HG02885 (cell line): ENCODE measurements at regions not wholly inside any gene's neighbourhood (a gene's known extent, or its start where the extent isn't known, plus 50 kb on each side); places are given as distances from the start of the nearest gene placed in this dataset.
"Not testable (repeated sequence)": the region's sequence is repeated elsewhere in the genome, so short reads cannot be mapped to it uniquely, and the experiment has no call there.

Source experiments
- ATAC-seq: cut with Tn5 transposase; IDR thresholded peaks from one replicate; pipeline ENCODE4 v1.9.1; 2021; ENCODE audit warnings: mild to moderate bottlenecking; ENCODE audit not compliant: unreplicated experiment, poor library complexity

DNA sequence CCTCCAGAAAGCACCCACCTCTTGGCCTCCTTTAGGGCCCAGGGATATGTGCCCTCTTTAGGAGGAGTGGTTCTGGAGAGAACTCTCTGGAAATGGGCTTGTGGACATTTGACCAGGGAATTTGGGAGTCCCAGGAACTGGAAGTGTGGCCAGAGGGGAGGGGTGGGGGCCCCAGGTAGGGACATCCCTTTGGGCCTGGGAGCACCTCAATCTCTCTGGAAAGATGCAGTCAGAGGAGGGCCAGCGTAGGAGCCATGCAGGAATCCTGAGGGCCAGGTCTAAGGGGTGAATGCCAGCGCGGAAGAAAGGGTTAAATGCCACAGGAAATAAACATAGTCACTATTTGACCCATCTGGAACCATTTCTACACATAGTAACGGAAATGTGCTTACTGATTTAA is 50.3 kb upstream of the ITGA11 start:
- no peak for ATAC-seq

GRCh38 chr15:68483165-68483564 is 51.2 kb upstream of the ITGA11 start:
- ATAC-seq = no peak

DNA sequence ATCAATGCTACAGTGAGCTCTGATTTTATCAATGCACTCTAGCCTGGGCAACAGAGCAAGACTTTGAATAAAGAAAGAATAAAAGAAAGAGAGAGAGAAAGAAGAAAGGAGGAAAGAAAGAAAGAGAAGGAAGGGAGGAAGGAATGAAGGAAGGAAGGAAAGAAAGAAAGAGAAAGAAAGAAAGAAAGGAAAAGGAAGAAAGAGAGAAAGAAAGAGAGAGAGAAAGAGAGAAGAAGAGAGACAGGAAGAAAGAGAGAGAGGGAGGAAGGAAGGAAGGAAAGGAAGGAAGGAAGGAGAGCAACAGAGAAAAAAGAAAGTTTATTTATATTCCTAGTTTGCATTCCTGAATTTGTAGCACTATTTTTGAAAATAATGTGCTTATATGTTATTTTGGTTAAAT is 52.3 kb upstream of the ITGA11 start:
- ATAC-seq = no peak

DNA sequence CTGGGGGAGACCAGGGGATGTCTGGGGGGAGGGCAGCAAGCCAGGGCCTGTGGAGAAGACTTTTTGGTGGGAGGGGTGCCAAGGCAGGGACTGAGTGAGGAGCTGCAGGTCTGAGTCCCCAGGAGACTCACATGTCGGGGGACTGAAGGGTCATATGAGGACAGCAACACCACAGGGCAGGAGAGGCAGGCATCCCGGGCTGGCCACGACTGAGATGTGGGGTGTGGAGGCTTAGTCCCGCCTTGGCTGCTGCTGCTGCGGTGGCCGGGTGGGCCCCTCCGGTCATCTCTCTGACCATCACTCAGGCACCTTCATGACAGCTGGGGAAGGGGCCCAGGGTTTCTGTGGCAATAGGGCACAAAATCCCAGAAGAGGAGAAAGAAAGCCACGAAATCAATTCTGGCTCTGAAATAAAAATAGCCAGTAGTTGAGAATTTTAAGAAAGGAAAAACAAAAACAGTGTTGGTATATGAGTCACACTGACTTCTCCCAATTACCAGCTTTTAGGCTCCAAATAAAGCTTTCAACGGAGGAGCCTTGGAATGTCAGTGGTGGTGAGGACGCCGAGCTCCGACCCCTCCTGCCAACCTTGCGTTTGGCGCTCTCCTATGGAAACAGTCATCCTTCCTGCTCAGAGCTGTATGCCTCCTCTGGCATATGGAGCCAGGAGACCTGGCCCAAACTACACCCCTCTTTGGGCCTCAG is 52.9 kb upstream of the ITGA11 start:
- ATAC-seq = no peak

GRCh38 chr15:68485721-68486360 is 53.9 kb upstream of the ITGA11 start:
- ATAC-seq = no peak

DNA sequence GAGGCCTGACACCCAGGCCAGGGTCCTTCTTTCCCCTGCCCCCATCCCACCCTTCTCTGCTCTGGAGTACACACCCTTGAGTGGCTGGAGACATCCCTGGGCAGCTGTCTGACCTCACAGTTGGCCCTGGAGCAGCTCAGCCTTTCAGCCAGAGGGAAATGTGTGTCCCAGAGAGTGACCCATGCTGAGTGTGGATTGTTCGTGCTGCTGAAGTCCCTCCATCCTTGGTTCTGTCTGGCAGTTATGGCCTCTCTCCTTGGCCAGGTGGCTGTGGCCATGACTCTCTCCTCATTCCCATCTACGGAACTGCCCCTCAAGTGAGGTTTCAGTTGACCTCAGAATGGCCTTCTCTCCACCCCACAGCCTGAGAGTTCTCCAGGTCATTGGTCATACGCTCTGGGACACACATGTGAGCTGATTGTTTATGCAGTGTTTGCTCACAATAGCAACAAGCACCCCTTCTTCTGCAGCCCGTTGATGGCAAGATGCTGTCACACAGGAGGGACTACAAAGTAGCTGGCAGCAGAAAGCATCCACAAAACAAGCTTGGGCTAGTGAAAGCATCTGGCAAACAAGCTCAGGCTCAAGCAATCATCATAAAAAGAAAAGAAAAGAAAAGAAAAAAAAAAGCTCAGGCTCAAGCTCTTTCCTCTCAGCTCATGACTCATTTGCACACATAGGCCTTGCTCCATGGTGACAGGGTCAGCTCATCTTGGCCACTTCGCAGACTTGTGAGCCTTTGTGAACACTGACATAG is 55.3 kb upstream of the ITGA11 start:
- ATAC-seq = no peak

DNA sequence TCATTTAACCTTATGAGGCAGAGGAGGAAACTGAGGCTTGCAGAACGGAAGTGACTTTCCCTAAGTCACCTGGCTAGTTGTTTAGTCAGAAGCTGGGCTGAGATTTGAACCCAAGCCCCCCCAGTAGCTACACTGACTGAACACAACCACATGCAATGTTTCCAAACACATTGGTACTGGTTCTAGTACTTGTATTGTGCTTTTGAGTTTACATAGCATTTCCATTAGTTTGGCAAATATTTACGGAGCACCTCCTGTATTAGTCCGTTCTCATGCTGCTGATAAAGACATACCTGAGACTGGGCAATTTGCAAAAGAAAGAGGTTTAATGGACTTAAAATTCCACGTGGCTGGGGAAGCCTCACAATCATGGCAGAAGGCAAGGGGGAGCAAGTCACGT is 56.3 kb upstream of the ITGA11 start:
- ATAC-seq = no peak

- no peak for ATAC-seq
These were observed 57.0 kb upstream of the ITGA11 start for GRCh38 chr15:68488966-68489365.

DNA sequence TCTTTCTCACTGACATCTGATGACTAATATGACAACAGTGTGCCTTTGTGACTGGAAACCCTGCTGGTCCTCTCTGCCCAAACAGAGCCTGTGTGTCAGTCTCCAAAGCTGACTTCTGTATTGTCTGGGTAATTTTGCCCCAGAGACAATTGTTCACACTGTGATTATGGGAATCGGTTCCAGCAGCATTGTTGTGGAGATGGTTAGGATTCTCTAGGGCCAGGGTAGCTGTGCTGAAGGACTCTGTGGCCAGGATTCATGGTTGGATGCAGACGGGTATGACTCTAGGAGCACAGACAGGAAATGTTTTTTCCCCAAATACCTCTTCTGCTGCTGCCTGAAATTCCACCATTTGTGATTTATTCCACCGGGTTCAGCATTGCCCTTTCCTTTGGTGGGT is 57.5 kb upstream of the ITGA11 start:
- no peak for ATAC-seq

DNA sequence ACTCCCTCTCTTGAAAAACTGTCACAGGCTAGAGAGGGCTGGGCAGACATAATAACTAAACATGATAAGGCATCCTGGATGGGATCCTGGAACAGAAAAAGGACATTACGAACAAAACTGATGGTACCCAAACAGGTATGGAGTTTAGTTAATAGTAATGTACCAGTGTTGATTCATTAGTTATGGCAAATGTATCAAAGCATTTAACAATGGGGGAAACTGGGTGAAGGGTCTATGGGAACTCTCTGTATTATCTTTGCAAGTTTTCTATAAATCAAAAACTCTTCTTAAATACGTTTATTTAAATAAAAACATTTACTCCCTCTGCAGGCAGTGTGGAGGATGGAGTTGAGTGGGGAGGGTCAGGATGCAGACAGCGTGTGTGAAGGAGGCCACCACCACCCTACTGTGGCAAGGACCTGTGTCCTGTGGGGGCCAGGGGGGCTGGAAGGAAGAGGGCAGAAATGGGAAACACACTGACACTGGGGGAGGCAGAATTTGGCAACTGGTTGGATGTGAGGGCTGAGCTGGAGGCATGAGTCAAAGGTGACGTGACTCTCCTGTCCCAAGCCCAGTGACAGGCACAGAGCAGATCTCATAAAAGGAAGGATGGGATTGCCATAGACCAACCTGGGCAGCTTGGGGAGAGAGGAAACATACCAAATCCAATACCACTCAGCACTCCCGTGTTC is 59.6 kb upstream of the ITGA11 start:
- ATAC-seq = no peak

DNA sequence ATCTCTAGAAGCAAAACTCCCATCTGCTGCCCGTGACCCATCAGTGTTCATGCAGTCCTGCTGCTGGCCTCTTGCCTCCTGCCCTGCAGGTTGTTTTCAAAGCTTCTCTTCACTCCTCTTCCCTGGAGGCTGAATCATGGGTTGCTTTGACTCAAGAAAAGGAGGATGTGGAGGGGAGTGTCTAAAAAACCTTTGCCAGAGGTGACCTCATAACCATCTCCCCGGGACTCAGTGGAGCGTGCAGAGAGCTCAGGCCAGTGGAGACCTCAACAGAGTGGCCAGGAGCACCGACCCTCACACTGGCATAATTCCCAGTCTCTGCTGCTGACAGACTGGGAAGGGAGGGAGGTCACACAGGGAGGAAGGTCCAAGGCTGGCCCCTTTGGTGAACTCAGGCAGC is 60.9 kb upstream of the ITGA11 start:
- ATAC-seq = no peak

- ATAC-seq = no peak
These were observed 61.7 kb upstream of the ITGA11 start for GRCh38 chr15:68493629-68494028.

- no peak for ATAC-seq
These were observed 62.7 kb upstream of the ITGA11 start for GRCh38 chr15:68494573-68495110.

DNA sequence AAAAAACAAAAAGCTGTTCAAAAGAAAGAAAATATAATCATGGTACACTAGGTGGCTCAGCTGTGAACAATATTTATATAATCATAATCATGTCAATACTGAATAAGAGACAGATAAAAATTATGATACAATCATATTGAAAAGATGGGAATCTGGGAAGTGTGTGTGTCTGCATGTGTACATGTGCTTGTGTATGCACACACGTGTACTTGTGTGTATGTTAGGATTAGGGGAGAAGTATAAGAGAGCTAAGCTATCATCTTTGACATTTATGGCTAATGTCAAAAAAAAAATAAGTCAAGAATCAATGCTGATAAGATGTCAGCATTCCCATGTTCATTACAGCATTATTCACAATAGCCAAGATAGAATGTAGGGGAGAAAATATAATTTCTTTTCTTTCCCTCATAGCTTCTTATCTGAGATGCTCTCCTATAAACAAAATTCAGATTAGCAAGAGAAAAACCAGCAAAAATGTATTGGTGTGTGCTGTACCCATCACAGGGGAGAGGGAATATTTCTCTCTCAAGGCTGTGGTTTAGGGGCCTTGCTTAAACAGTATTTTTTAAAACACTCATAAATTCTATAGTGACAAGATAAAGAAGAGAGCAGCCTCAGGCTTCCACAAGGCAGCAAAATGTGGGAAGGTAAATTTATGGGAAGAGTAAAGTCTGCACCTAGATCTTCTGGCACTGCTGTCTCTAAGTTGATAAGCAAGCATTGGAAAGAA is 63.4 kb upstream of the ITGA11 start:
- ATAC-seq = no peak

DNA sequence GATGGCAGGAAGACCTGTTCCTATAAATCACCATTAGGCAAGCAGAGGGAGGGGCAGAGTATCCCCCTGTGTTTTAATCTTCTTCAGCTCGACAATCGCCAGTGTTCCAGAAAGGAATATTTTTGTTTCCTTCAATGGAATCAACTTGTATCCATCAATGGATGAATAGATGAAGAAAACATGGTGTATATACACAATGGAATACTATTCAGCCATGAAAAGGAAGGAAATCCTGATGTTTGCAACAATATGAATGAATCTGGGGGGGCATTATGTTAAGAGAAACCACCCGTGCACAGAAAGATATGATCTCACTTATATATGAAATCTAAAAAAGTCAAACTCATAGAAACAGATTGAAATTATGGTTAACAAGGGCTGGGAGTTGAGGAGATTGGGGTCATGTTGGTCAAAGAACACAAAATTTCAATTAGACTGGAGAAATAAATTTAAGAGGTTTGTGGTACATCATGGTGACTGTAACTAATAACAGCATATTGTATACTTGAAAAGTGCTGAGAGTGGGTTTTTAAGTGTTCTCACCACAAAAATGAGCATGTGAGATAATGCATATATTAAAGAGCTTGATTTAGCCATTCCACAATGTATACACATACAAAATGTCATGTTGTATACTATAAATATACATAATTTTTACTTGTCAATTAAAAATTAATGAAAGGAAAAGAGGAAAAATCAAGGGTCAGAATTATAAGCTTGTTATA is 64.2 kb upstream of the ITGA11 start:
- no peak for ATAC-seq

GRCh38 chr15:68496751-68497150 is 64.8 kb upstream of the ITGA11 start:
- not testable (repeated sequence) for ATAC-seq

DNA sequence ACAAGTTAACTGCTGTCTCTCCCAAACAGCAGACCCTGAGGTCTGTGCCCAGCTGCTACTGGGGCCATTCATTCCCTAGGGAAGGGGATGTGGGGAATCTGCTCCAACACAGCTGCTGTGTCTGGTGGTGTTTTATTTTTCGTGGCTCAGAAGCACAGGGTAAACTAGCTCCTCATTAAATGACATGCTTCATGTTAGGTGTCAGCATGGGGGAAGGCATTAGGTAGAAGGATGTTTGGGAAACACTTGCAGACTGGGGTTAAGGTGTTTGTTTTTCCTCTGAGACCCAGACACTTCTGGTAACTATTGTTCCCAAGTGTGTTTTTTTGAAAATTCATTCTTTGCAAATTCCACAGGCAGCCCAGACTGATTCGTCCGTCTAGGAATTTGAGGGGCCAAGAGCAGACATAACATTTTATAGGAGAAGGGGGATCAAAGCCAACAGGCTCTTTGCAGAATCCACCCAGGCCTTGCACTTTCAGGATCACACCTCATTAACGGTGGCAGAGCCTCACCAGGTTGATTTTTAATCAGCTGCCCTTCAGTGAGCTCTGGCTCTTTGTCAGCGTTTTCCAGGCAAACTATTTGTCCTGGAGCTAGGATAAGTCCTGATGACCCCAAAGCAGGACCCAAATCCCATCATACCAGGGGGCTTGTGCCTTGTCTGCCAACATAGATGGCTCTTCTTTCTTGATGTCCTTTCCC is 65.4 kb upstream of the ITGA11 start:
- ATAC-seq = no peak

DNA sequence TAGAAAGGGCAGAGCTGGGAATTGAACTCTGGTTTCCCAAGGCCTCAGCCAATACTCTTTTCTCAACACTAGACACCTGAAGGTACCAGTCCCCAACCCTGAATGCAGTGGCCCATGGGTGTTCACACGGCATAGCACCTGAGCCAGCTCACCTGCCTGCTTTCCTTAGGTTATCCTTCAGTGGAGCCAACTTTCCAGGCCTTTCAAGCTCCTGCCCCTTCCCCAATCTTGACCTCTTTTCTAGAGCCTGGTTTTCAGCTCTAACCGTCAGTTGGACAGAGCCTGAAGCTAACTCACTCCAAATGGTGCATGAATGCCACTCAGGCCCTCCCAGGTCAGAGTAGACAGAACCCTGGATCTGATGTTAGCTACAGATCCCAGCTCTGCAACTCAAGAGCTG is 66.1 kb upstream of the ITGA11 start:
- no peak for ATAC-seq
